Osteocyte (in vitro differentiated cells): ENCODE measurements at regions not wholly inside any gene's neighbourhood (a gene's known extent, or its start where the extent isn't known, plus 50 kb on each side); places are given as distances from the start of the nearest gene placed in this dataset.

Source experiments
- DNase-seq: peaks from one replicate; pipeline ENCODE4 v3.0.0; 2021; ENCODE audit warnings: mixed read lengths; ENCODE audit not compliant: unreplicated experiment; ENCODE audit errors: extremely low spot score
- H3K27ac Mint-ChIP-seq: one replicate; pipeline ENCODE4 v1.8.0; 2021; ENCODE audit warnings: mild to moderate bottlenecking, mixed read lengths; ENCODE audit not compliant: unreplicated experiment
- H3K27me3 Mint-ChIP-seq: one replicate; pipeline ENCODE4 v1.8.0; 2021; ENCODE audit warnings: mixed read lengths; ENCODE audit not compliant: unreplicated experiment
- H3K36me3 Mint-ChIP-seq: one replicate; pipeline ENCODE4 v1.8.0; 2021; ENCODE audit warnings: mixed read lengths; ENCODE audit not compliant: unreplicated experiment
- H3K4me1 Mint-ChIP-seq: one replicate; pipeline ENCODE4 v1.8.0; 2021; ENCODE audit warnings: mixed read lengths; ENCODE audit not compliant: unreplicated experiment
- H3K4me3 Mint-ChIP-seq: one replicate; pipeline ENCODE4 v1.8.0; 2021; ENCODE audit warnings: mild to moderate bottlenecking, moderate library complexity, mixed read lengths; ENCODE audit not compliant: unreplicated experiment
- H3K9me3 Mint-ChIP-seq: one replicate; pipeline ENCODE4 v1.8.0; 2021; ENCODE audit warnings: mixed read lengths; ENCODE audit not compliant: unreplicated experiment
- CTCF ChIP-seq: fragments of 200-600 bp; sonication (generic); IDR thresholded peaks from 2 replicates; pipeline ENCODE4 v1.5.0; 2021; ENCODE audit warnings: antibody characterized with exemption, mild to moderate bottlenecking, moderate library complexity

GRCh38 chr13:99663908-99664307 is 162.6 kb downstream of the TM9SF2 start:
- Mint-ChIP-seq H3K4me3 (no peak overlapping the region), H3K9me3 (no peaks in the 10 kb centered on the region), H3K27me3 (no peaks in the 10 kb centered on the region), H3K4me1 (peaks cover 13% of the 10 kb centered on the region), H3K36me3 (no peaks in the 10 kb centered on the region), H3K27ac (no peak overlapping the region)
- DNase-seq, result no peak
- TF ChIP-seq CTCF, result no peak

- no peaks in the 10 kb centered on the region for H3K9me3 Mint-ChIP-seq
- H3K27ac Mint-ChIP-seq, result no peak overlapping the region
- no peaks in the 10 kb centered on the region for H3K27me3 Mint-ChIP-seq
- H3K36me3 Mint-ChIP-seq, result no peaks in the 10 kb centered on the region
- no peak for TF ChIP-seq CTCF
- no peak overlapping the region for H3K4me3 Mint-ChIP-seq
- peaks cover 18% of the 10 kb centered on the region for H3K4me1 Mint-ChIP-seq
- DNase-seq, result peak; percentile 49
Measured at GRCh38 chr13:99663185-99663825, 162.0 kb downstream of the TM9SF2 start.

- Mint-ChIP-seq H3K4me3 (no peak overlapping the region), H3K27ac (no peak overlapping the region), H3K9me3 (no peaks in the 10 kb centered on the region), H3K4me1 (peaks cover 24% of the 10 kb centered on the region), H3K36me3 (no peaks in the 10 kb centered on the region), H3K27me3 (no peaks in the 10 kb centered on the region)
- TF ChIP-seq CTCF, result no peak
- no peak for DNase-seq
Measured at GRCh38 chr13:99662678-99663077, 161.4 kb downstream of the TM9SF2 start.

- Mint-ChIP-seq H3K9me3 (no peaks in the 10 kb centered on the region), H3K27me3 (no peaks in the 10 kb centered on the region), H3K4me3 (no peak overlapping the region), H3K4me1 (peaks cover 33% of the 10 kb centered on the region), H3K36me3 (no peaks in the 10 kb centered on the region), H3K27ac (no peak overlapping the region)
- TF ChIP-seq CTCF, result no peak
- no peak for DNase-seq
Measured at GRCh38 chr13:99661791-99662190, 160.5 kb downstream of the TM9SF2 start.

- Mint-ChIP-seq H3K4me1 (peaks cover 44% of the 10 kb centered on the region), H3K4me3 (no peak overlapping the region), H3K27ac (peak overlapping the region; percentile 23), H3K27me3 (no peaks in the 10 kb centered on the region), H3K9me3 (no peaks in the 10 kb centered on the region), H3K36me3 (no peaks in the 10 kb centered on the region)
- TF ChIP-seq CTCF, result no peak
- DNase-seq, result peak; percentile 27
Measured at GRCh38 chr13:99659866-99660554, 158.7 kb downstream of the TM9SF2 start.
